Natural killer cell (primary cell): ENCODE measurements at regions not wholly inside any gene's neighbourhood (a gene's known extent, or its start where the extent isn't known, plus 50 kb on each side); places are given as distances from the start of the nearest gene placed in this dataset.

Experiments used
- ATAC-seq, 3 donors: fragments of 150-1000 bp in 2 of 3; fragments of 200-7000 bp in 1 of 3; cut with Tn5 transposase; 1 replicate in 1 of 3; 2 replicates in 2 of 3; pipeline ENCODE4 v1.10.0; 2021; ENCODE audit warnings: mild to moderate bottlenecking in 2 of 3, moderate library complexity in 2 of 3
- DNase-seq, 2 donors: peaks; one replicate each; pipeline versions ENCODE4 v3.0.0 to v3.0.0-alpha.2; 2013 to 2021; ENCODE audit warnings: mixed read lengths in 1 of 2
- H3K27ac ChIP-seq: one replicate; pipeline ENCODE4 v1.5.1; 2013; ENCODE audit warnings: mild to moderate bottlenecking, low read length
- H3K27me3 ChIP-seq: one replicate; pipeline ENCODE4 v1.6.1; 2013; ENCODE audit warnings: low read length; ENCODE audit not compliant: control insufficient read depth, insufficient read depth
- H3K36me3 ChIP-seq: one replicate; pipeline ENCODE4 v1.6.1; 2013; ENCODE audit warnings: low read length; ENCODE audit not compliant: control insufficient read depth, insufficient read depth
- H3K4me1 ChIP-seq: one replicate; pipeline ENCODE4 v1.6.1; 2013; ENCODE audit warnings: low read length; ENCODE audit not compliant: control insufficient read depth, insufficient read depth
- H3K4me3 ChIP-seq: one replicate; pipeline ENCODE4 v1.5.1; 2013; ENCODE audit warnings: low read length
- H3K9me3 ChIP-seq: one replicate; pipeline ENCODE4 v1.6.1; 2013; ENCODE audit warnings: low read length; ENCODE audit not compliant: control insufficient read depth, insufficient read depth
- H3K27ac Mint-ChIP-seq, 2 donors: one replicate each; pipeline ENCODE4 v1.8.0; 2022; ENCODE audit warnings: mild to moderate bottlenecking in 2 of 2, mixed read lengths in 2 of 2, moderate library complexity in 1 of 2
- H3K27me3 Mint-ChIP-seq, 2 donors: one replicate each; pipeline ENCODE4 v1.8.0; 2022; ENCODE audit warnings: low read depth in 2 of 2, mixed read lengths in 2 of 2
- H3K36me3 Mint-ChIP-seq: one replicate; pipeline ENCODE4 v1.8.0; 2022; ENCODE audit warnings: mixed read lengths
- H3K4me1 Mint-ChIP-seq, 2 donors: one replicate each; pipeline ENCODE4 v1.8.0; 2022; ENCODE audit warnings: mixed read lengths in 2 of 2
- H3K4me3 Mint-ChIP-seq: one replicate; pipeline ENCODE4 v1.8.0; 2022; ENCODE audit warnings: mild to moderate bottlenecking, moderate library complexity, mixed read lengths
- H3K9me3 Mint-ChIP-seq, 2 donors: one replicate each; pipeline ENCODE4 v1.8.0; 2022; ENCODE audit warnings: mixed read lengths in 2 of 2
- WGBS: methylation state at CpG from one replicate; pipeline ENCODE4 v1.1.7; 2013; ENCODE audit warnings: missing lambda C conversion rate; ENCODE audit not compliant: insufficient coverage; 5-methylcytosine and 5-hydroxymethylcytosine counted together
- intact Hi-C: fragments of 100-400 bp; cut with micrococcal nuclease; formaldehyde crosslinking; loops from one replicate; pipeline ENCODE4 v1.14.2; 2022
- TF ChIP-seq, protein P1 (sequence below): fragments of 200-600 bp; IDR thresholded peaks from one replicate; pipeline ENCODE4 v1.8.0; 2022; ENCODE audit warnings: antibody characterized with exemption

- H3K36me3 ChIP-seq = no peaks in the 10 kb centered on the region
- no peak overlapping the region for H3K27ac Mint-ChIP-seq
- H3K27ac ChIP-seq = no peak overlapping the region
- H3K27me3 Mint-ChIP-seq = peaks cover 0 to 13% of the 10 kb centered on the region in 2 donors
- peaks cover 27% of the 10 kb centered on the region for H3K4me1 ChIP-seq
- no peaks in the 10 kb centered on the region for H3K9me3 ChIP-seq
- TF ChIP-seq, protein P1, sequence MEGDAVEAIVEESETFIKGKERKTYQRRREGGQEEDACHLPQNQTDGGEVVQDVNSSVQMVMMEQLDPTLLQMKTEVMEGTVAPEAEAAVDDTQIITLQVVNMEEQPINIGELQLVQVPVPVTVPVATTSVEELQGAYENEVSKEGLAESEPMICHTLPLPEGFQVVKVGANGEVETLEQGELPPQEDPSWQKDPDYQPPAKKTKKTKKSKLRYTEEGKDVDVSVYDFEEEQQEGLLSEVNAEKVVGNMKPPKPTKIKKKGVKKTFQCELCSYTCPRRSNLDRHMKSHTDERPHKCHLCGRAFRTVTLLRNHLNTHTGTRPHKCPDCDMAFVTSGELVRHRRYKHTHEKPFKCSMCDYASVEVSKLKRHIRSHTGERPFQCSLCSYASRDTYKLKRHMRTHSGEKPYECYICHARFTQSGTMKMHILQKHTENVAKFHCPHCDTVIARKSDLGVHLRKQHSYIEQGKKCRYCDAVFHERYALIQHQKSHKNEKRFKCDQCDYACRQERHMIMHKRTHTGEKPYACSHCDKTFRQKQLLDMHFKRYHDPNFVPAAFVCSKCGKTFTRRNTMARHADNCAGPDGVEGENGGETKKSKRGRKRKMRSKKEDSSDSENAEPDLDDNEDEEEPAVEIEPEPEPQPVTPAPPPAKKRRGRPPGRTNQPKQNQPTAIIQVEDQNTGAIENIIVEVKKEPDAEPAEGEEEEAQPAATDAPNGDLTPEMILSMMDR = no peak
- DNase-seq (no peak), ATAC-seq (no peak)
- intact Hi-C loops = no loop called here
- H3K4me3 ChIP-seq = no peak overlapping the region
- no peak overlapping the region for H3K4me3 Mint-ChIP-seq
- H3K27me3 ChIP-seq = no peaks in the 10 kb centered on the region
- no peaks in the 10 kb centered on the region for H3K9me3 Mint-ChIP-seq
- peaks cover 35 to 37% of the 10 kb centered on the region in 2 donors for H3K4me1 Mint-ChIP-seq
- no peaks in the 10 kb centered on the region for H3K36me3 Mint-ChIP-seq
- 86% methylated on average over 12 of the region's 12 CpGs for WGBS
These were observed 94.3 kb upstream of the TMEM18 start for GRCh38 chr2:771538-771937.

DNA sequence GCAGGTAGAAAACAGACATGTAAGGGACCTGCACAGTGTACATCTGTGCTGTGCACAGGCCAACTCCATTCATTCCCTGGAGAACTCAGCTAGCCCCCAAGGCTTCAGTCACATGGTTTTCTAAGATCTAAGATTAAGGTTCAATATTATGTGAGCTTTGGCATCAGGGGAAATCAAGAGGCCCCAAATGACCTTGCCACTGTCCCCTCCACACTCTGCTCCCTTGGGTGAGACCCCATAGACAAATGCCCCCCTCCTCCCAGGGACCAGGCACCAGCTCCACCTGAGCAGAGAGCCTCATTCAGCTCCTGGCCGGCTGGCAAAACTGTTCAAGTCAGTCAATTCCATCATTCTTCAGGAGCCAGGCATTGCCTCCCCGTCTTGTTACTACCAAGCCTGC is 93.6 kb upstream of the TMEM18 start:
- Mint-ChIP-seq H3K36me3 (no peaks in the 10 kb centered on the region), H3K4me1 (peaks cover 41 to 45% of the 10 kb centered on the region in 2 donors), H3K27ac (no peak overlapping the region), H3K4me3 (no peak overlapping the region), H3K27me3 (peaks cover 0 to 9% of the 10 kb centered on the region in 2 donors), H3K9me3 (no peaks in the 10 kb centered on the region)
- Histone ChIP-seq H3K27ac (no peak overlapping the region), H3K4me3 (no peak overlapping the region), H3K9me3 (no peaks in the 10 kb centered on the region), H3K4me1 (peaks cover 35% of the 10 kb centered on the region), H3K36me3 (no peaks in the 10 kb centered on the region), H3K27me3 (no peaks in the 10 kb centered on the region)
- ATAC-seq (no peak), DNase-seq (no peak)
- intact Hi-C loops = no loop called here
- WGBS = 94% methylated on average over 2 of the region's 2 CpGs
- TF ChIP-seq, protein P1 = no peak

DNA sequence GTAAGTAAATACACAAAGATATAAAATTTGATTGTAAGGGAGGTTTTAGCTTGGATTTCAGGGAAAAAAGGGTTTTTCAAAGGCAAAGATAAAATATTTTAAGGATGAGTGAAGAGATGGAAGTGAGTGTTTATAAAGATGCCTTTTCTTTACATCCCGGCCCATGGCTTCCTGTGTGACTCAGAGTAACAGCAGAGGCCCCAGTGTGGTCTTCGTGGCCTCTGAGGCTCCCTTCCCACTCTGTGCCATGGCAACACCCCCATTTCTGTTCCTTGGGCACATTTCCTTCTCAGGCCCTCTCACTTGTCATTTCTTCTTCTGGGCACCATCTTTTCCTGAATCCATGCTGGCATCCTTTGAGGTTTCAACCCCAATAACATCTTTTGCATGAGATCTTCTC is 92.6 kb upstream of the TMEM18 start:
- DNase-seq = peak in 1 of 2 donors; percentile 17
- H3K4me1 ChIP-seq = peaks cover 40% of the 10 kb centered on the region
- TF ChIP-seq, protein P1 = no peak
- Mint-ChIP-seq H3K4me1 (peaks cover 41 to 48% of the 10 kb centered on the region in 2 donors), H3K4me3 (no peak overlapping the region), H3K9me3 (no peaks in the 10 kb centered on the region), H3K27me3 (peaks cover 0 to 9% of the 10 kb centered on the region in 2 donors), H3K36me3 (no peaks in the 10 kb centered on the region), H3K27ac (peak overlapping the region in 1 of 2 donors; percentile 62)
- peak in 2 of 3 donors; percentile 34 to 60 for ATAC-seq
- no peaks in the 10 kb centered on the region for H3K27me3 ChIP-seq
- intact Hi-C loops = no loop called here
- no peaks in the 10 kb centered on the region for H3K9me3 ChIP-seq
- no peak overlapping the region for H3K4me3 ChIP-seq
- no peaks in the 10 kb centered on the region for H3K36me3 ChIP-seq
- WGBS = 19% methylated on average over 2 of the region's 2 CpGs
- no peak overlapping the region for H3K27ac ChIP-seq

DNA sequence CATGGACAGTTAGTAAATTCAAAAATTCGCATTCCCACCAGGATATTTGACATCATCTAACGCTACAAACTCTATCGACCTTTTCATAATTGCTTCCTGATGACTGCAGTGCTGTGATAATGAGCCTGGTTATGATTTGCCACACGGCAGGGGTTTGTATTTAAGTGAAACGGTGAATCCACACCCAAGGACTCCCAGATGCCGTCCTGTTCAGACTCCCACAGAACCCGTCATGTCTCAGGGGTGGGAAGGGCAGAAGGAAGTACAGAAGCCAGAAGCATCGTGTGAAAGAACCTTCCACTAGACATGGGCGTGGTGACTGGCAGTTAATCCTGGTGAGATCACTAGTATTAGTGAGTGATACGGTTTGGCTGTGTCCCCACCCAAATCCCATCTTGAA is 91.2 kb upstream of the TMEM18 start:
- H3K27me3 ChIP-seq = no peaks in the 10 kb centered on the region
- H3K36me3 ChIP-seq = no peaks in the 10 kb centered on the region
- Mint-ChIP-seq H3K4me3 (peak overlapping the region; percentile 71), H3K36me3 (no peaks in the 10 kb centered on the region), H3K4me1 (peaks cover 41 to 48% of the 10 kb centered on the region in 2 donors), H3K27me3 (peaks cover 0 to under 1% of the 10 kb centered on the region in 2 donors), H3K9me3 (no peaks in the 10 kb centered on the region), H3K27ac (peak overlapping the region; percentile 30 to 62)
- H3K9me3 ChIP-seq = no peaks in the 10 kb centered on the region
- H3K27ac ChIP-seq = no peak overlapping the region
- peaks cover 40% of the 10 kb centered on the region for H3K4me1 ChIP-seq
- intact Hi-C loops = no loop called here
- DNase-seq (no peak), ATAC-seq (no peak)
- TF ChIP-seq, protein P1 = no peak
- 83% methylated on average over 10 of the region's 10 CpGs for WGBS
- no peak overlapping the region for H3K4me3 ChIP-seq
